GM19239 (cell line): ENCODE measurements at regions not wholly inside any gene's neighbourhood (a gene's known extent, or its start where the extent isn't known, plus 50 kb on each side); places are given as distances from the start of the nearest gene placed in this dataset.

Source experiments
- DNase-seq: peaks from one replicate; pipeline ENCODE4 v3.0.0; 2011; ENCODE audit warnings: low spot score; ENCODE audit not compliant: insufficient read length
- FAIRE-seq: peaks from 2 replicates; lab custom pipeline; 2011; peaks lifted over from hg19 to GRCh38; lab: Jason Lieb, UNC

- no peak for DNase-seq
- FAIRE-seq = no peak
Observed at GRCh38 chr6:132969196-132969595, 154.8 kb downstream of the RPS12 start.

GRCh38 chr6:132971676-132972075 is 157.3 kb downstream of the RPS12 start:
- DNase-seq (no peak), FAIRE-seq (no peak)

- DNase-seq (no peak), FAIRE-seq (no peak)
Observed at GRCh38 chr6:132972254-132972653, 157.9 kb downstream of the RPS12 start.

- DNase-seq (no peak), FAIRE-seq (no peak)
Observed at GRCh38 chr6:132972971-132973370, 158.6 kb downstream of the RPS12 start.

GRCh38 chr6:132973514-132973993 is 159.2 kb downstream of the RPS12 start:
- no peak for FAIRE-seq
- no peak for DNase-seq

GRCh38 chr6:132974122-132974521 is 159.8 kb downstream of the RPS12 start:
- DNase-seq (no peak), FAIRE-seq (no peak)

GRCh38 chr6:132977413-132977812 is 163.0 kb downstream of the RPS12 start:
- no peak for FAIRE-seq
- no peak for DNase-seq

GRCh38 chr6:132978685-132979084 is 164.3 kb downstream of the RPS12 start:
- FAIRE-seq (no peak), DNase-seq (no peak)

- no peak for DNase-seq
- FAIRE-seq = no peak
Observed at GRCh38 chr6:132993738-132994137, 179.4 kb downstream of the RPS12 start.

GRCh38 chr6:132995009-132995408 is 180.6 kb downstream of the RPS12 start:
- FAIRE-seq (no peak), DNase-seq (no peak)

- DNase-seq = no peak
- no peak for FAIRE-seq
Observed at GRCh38 chr6:132995432-132995831, 181.1 kb downstream of the RPS12 start.

GRCh38 chr6:132998418-132998817 is 184.0 kb downstream of the RPS12 start:
- DNase-seq (no peak), FAIRE-seq (no peak)

GRCh38 chr6:133001040-133001565 is 186.7 kb downstream of the RPS12 start:
- DNase-seq = no peak
- no peak for FAIRE-seq

GRCh38 chr6:133004304-133004884 is 190.0 kb downstream of the RPS12 start:
- FAIRE-seq = no peak

GRCh38 chr6:133012774-133013173 is 198.4 kb downstream of the RPS12 start:
- DNase-seq = no peak
- no peak for FAIRE-seq

More at GRCh38 chr6:133004304-133004884, 190.0 kb downstream of the RPS12 start:
- DNase-seq = no peak

- no peak for FAIRE-seq
Observed at GRCh38 chr6:133016631-133017030, 202.3 kb downstream of the RPS12 start.

GRCh38 chr6:133017581-133017980 is 203.2 kb downstream of the RPS12 start:
- DNase-seq (no peak), FAIRE-seq (no peak)

More at GRCh38 chr6:133016631-133017030, 202.3 kb downstream of the RPS12 start:
- no peak for DNase-seq

GRCh38 chr6:133026705-133027104 is 212.3 kb downstream of the RPS12 start:
- no peak for FAIRE-seq
- no peak for DNase-seq

GRCh38 chr6:133033263-133033662 is 207.9 kb upstream of the EYA4 start:
- FAIRE-seq (no peak), DNase-seq (no peak)

GRCh38 chr6:133034509-133035206 is 206.5 kb upstream of the EYA4 start:
- FAIRE-seq (no peak), DNase-seq (no peak)

GRCh38 chr6:133040094-133040802 is 200.9 kb upstream of the EYA4 start:
- FAIRE-seq (no peak), DNase-seq (no peak)
